GM20431 (cell line): ENCODE measurements at regions not wholly inside any gene's neighbourhood (a gene's known extent, or its start where the extent isn't known, plus 50 kb on each side); places are given as distances from the start of the nearest gene placed in this dataset.

Experiments
- in situ Hi-C: fragments of 300-500 bp; cut with MseI, MboI; formaldehyde crosslinking; loops from one replicate; pipeline ENCODE4 v1.15.0; 2020; ENCODE audit warnings: low sequenced_read_pairs; ENCODE audit not compliant: unreplicated experiment

- in situ Hi-C loops: no loop called here
These were observed 71.3 kb upstream of the UBE3A start for GRCh38 chr15:25510146-25510545.

DNA sequence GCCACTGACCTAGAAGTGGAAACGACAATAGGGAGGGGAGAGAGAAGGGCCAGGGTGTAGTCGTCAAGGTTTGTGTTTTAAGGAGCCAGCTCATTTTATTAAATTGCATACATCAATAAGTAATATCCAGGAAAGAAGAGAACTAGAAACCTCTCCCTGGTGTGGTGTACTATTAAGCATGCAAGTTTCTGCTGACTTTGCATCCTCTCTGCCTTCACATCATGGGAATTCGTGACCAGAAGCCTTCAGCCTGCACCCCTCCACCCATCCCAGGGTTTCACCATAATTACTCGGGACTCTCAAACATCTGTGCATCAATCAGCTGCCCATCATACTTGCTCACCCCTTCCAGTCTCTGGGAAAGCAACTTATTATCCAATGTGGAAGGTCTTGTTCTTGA lies 70.9 kb upstream of the UBE3A start:
- in situ Hi-C loops: no loop called here

DNA sequence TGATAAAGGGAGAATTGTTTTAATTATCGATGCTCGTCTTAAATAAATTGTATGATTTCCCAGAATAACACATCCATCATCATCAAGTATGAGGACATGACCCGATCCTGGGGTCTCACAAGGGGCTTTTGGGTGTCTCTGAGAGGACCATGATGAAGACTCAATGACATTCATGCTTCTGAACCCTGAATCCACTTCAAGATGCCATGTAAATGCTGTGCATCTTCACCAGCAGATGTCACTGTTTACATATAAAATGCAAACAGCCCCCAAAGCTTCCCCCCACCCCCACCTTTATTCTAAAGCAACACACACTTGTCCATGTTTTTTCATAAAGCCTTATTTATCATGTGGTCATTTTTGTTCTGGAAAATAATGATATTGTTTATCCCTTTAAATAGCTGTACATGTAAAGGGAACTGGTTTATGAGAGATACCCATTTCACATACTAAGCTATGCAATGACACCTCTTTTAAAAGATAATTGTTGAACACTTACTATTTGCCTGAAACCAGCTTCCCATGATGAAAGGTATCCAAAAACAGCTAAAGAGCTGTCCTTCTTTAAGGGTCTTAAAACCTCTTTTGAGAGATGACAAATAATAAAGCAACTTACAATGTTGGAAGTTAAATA lies 69.7 kb upstream of the UBE3A start:
- in situ Hi-C loops: no loop called here

DNA sequence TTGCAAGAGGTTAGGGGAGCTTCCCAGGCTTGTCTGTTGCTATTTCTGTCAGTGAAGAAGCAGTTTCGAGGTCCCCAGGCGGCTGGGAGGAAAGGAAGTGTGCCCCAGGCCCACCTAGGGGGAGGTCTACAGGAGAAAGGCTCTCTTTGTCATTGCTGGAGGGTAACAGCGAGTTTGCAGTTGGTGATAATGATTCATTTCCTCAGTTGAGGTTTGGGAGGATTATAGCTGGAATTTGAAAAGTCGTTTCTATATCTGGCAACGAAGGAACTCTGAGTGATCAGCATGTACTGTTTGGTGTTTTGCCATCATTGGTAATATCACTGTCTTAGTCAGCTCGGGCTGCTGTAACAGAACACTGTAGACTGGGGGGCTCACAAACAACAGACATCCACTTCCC lies 65.5 kb upstream of the UBE3A start:
- in situ Hi-C loops: no loop called here

- in situ Hi-C loops: no loop called here
These were observed 63.1 kb upstream of the UBE3A start for GRCh38 chr15:25501828-25502446.

DNA sequence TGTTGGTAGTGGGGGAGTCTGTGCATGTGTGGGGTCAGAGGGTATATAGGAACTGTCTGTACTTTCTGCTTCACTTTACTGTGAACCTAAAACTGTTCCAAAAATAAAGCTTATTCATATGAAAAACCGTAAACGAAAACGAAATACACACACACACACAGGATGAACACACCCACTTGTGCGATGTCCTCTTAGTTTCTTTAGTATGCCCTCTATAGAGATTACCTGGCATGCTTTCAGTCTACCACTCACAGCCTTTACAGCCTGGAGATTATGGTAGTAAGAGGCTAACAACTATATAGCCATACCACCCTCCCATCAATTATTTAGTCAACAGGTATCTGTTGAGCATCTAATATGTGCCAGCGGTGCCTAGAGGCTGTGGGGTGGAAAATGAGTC lies 60.0 kb upstream of the UBE3A start:
- in situ Hi-C loops: loop anchor here (25.0 kb wide), 1 partner anchor 88 kb away; no protein-coding TSS in a partner anchor

- in situ Hi-C loops: loop anchor here (25.0 kb wide), 1 partner anchor 89 kb away; no protein-coding TSS in a partner anchor
These were observed 59.1 kb upstream of the UBE3A start for GRCh38 chr15:25497934-25498333.

DNA sequence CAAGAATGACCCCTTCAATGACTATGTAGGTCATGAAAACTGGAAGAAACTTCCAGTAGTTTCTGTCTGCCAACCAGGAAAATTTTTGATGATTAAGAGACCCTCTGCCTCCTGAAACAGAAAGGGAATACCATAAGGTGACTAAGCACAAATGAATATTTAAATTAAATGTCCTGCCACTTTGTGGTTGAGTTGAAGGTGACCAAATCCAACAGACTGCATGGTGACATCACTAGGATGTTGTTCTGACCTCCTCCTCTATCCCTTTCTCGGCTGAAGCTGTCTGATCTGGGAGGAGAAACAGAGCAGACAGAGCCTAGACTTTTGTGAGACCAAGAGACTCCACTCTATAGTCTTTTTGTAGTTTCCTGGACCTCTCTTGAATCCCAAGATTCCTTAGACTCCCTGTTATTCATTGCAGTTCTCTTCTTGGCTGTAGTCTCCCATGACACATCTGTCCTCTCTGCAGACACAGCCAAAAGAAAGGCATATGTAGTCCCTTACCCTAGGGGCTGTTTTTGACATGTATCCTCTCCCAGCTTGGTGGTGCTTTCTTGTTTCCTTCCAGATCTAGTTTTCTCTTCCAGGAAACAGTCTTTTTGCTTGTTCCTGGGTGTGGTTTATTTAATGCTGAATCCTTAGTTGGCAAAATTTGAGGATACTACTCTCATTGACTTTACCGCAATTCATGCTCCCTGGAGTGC lies 55.2 kb upstream of the UBE3A start:
- in situ Hi-C loops: loop anchor here (25.0 kb wide), 1 partner anchor 93 kb away; no protein-coding TSS in a partner anchor

DNA sequence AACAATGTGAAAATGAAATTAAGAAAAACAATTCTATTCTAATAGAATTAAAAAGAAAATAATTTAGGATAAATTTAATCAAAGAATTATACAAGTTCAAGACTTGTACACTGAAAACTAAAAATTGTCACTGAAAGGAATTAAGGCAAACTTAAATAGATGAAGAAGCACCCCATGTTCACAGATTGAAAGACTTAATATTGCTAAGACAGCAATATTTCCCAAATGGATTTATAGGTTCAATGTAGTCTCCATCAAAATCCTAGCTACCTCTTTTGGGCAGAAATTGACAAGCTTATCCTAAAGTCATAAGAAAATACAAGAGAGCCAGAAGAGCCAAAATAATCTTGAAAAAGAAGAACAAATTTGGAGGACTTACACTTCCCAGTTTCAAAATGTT lies 53.5 kb upstream of the UBE3A start:
- in situ Hi-C loops: loop anchor here (25.0 kb wide), 1 partner anchor 95 kb away; no protein-coding TSS in a partner anchor
